Stimulated activated CD8-positive, alpha-beta memory T cell treated with anti-CD3 and anti-CD28 coated beads, Interleukin-7, amount 100 ng/mL, for 4 hours (primary cell): ENCODE measurements at regions not wholly inside any gene's neighbourhood (a gene's known extent, or its start where the extent isn't known, plus 50 kb on each side); places are given as distances from the start of the nearest gene placed in this dataset.
"Not testable (repeated sequence)": the region's sequence is repeated elsewhere in the genome, so short reads cannot be mapped to it uniquely, and the experiment has no call there.

Experiments used
- DNase-seq, 2 donors: peaks; one replicate each; pipeline ENCODE4 v3.0.0-alpha.2; 2020; ENCODE audit warnings: low read depth in 2 of 2

DNA sequence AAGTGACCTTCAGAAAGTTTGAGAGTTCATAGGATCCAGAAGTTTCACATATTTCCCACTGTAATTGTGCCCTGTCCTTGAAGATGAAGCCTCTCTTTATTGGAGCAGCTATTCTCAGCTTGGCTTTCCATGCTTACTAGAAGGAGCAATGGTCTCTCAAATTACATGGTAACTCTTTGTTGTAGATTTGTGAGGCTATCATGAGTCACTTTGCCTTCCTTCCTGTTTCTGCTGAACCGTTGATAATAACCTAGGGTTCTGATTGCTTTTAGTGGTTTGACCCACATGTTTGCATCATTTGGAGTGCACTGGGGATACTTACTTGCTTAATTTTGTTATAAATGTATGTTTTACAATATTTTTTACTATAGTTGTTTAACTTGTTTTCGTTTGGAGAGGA is 772.9 kb upstream of the SLITRK6 start:
- DNase-seq, result no peak

GRCh38 chr13:86579662-86580061 is 780.4 kb upstream of the SLITRK6 start:
- DNase-seq, result no peak

DNA sequence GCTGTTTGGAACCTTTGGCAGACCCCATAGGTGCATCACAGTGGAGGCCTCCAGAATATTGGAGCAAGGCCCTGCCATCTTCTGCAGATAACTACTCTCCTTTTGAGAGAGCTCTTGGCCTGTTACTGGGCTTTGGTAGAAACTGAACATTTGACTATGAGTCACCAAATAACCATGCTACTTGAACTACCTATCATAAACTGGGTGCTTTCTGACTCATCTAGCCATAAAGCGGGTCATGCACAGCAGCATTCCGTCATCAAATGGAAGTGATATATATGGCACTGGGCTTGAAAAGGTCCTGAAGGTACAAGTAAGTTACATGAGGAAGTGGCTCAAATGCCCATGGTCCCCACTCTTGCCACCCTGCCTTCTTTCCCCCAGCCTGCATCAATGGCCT is 782.5 kb upstream of the SLITRK6 start:
- no peak for DNase-seq

DNA sequence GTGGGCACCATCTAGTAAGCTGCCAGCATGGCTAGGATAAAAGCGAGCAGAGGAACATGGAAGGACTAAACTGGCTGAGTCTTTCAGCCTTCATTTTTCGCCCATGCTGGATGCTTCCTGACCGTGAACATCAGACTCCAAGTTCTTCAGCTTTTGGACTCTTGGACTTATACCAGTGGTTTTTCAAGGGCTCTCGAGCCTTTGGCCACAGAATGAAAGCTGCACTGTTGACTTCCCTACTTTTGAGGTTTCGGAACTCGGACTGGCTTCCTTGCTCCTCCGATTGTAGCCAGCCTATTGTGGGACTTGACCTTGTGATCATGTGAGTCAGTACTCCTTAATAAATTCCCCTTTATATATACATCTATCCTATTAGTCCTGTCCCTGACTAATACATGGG is 785.1 kb upstream of the SLITRK6 start:
- no peak for DNase-seq

GRCh38 chr13:86585835-86586234 is 786.6 kb upstream of the SLITRK6 start:
- no peak for DNase-seq

- no peak for DNase-seq
Measured at GRCh38 chr13:86591862-86592261, 792.6 kb upstream of the SLITRK6 start.

DNA sequence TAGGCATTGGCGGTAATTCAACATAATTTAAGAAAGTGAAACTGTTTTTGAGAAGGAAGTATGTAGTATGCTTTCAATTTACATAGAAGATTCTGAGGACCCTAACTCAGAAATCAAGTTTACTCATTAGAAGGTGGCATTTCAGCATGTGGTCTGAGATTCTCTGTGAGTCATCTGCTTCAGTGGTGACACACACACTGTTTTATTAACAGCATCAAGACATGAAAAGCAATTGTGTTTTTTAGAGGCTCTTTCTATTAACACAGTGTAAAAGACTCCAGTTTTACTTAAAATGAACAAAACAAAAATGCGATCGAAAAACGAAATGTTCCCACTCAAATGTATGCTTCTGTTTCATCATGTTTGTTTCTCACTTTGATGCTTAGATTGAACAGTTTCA is 802.1 kb upstream of the SLITRK6 start:
- DNase-seq, result no peak

GRCh38 chr13:86606264-86606663 is 807.0 kb upstream of the SLITRK6 start:
- DNase-seq, result no peak

- no peak for DNase-seq
Measured at GRCh38 chr13:86608701-86609100, 809.5 kb upstream of the SLITRK6 start.

DNA sequence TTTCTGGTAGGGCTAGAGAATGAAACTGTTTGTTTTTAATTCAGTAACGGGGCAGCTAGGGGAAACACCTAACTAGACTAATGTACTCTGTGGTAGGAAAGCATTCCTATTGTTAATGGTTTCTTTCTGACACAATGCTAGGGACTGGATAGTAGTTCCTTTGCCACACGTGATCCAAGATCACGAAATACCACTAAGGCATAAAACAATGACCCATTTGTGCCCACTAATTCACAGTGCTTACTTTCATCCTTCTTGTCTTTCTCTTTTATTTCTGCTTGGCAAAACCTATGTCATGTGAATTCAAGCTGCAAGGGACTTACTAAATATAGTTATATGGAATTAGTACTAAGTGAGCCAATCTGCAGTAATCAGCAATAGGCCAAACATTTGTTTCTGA is 834.1 kb upstream of the SLITRK6 start:
- DNase-seq, result no peak

DNA sequence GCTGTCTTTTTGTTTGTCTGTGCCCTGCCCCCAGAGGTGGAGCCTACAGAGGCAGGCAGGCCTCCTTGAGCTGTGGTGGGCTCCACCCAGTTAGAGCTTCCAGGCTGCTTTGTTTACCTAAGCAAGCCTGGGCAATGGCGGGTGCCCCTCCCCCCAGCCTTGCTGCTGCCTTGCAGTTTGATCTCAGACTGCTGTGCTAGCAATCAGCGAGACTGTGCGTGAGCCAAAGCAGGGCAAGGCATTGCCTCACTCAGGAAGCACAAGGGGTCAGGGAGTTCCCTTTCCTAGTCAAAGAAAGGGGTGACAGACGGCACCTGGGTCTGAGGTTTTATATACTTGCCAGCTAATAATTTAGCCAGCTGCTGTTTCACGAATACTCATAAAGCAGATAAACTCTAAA is 852.0 kb upstream of the SLITRK6 start:
- not testable (repeated sequence) for DNase-seq

DNA sequence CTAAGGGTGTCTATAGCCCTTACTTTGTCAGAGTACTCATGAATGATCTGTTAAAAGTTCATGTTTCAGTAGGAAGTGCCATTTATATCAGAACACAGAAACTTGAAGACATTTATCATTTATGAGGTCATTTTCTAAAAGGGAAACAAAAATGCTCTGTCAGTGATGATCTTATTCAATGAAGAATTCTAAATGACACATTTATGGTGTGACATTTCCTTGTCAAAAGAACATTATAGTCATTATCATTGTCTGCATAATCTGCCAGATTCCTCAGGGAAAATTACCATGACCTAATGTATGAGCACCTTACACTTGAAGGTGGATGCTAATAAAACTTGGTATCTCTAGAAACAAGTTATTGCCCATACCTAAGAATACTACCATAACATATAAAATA is 853.8 kb upstream of the SLITRK6 start:
- DNase-seq, result no peak

GRCh38 chr13:86655561-86655960 is 856.3 kb upstream of the SLITRK6 start:
- no peak for DNase-seq

DNA sequence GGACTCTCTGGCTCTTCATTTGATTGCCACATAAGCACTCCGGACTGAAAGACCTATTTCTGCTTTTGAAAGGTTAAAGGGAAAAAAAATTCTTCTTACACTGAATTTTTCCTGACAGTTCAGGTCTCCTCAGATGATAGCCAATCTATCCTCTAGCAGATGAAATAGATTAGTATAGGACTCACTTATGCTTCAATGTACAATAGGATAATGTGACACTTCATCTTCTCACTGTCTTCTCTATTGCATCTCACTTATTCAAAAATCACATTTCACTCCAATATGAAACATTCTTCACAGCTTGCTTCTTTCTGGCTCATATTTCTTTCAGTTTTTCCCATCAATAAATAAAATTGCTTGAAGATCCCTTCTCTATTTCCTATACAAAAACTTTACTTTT is 860.9 kb upstream of the SLITRK6 start:
- DNase-seq, result no peak

- DNase-seq, result no peak
Measured at GRCh38 chr13:86665842-86666241, 866.6 kb upstream of the SLITRK6 start.

- no peak for DNase-seq
Measured at GRCh38 chr13:86673931-86674431, 874.8 kb upstream of the SLITRK6 start.

DNA sequence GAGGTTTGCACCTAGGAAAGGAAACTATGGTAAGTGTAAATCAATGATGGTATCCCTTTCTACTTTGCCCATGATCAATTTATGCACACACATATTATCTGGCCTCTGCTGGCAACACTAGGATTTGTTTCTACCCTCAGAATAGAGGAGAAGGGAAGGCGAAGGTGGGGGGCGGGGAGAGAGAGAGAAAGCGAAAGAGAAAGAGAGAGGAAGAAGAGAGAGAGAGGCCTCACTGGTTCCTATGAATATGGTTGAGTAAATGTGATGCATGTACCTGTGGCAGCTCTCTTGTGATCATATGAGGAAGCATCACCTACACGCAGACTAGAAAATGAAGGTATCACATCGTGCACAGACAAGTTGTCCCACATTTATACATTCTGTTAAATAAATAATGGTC is 882.0 kb upstream of the SLITRK6 start:
- no peak for DNase-seq

GRCh38 chr13:86684402-86684801 is 885.2 kb upstream of the SLITRK6 start:
- DNase-seq, result no peak

DNA sequence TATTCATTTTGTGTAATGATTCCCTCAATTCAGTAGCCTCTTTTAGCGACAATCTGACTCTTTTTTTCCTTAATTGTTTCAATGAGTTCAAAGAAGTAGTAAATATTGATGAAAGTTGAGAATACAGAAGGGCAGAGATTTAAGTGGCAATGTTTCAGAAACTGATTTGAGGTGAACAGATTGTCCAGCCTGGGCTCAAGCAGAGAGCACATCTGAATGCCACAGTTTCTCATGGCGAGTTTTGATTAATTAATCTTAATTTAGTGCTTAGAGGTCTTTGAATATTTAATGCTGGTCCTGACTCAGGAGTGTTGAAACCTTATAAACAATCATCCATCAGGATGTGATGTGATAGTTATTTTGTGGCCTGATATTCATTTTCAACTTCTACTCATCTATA is 890.7 kb upstream of the SLITRK6 start:
- DNase-seq, result no peak

- no peak for DNase-seq
Measured at GRCh38 chr13:86692291-86692690, 893.1 kb upstream of the SLITRK6 start.

- no peak for DNase-seq
Measured at GRCh38 chr13:86710013-86710412, 910.8 kb upstream of the SLITRK6 start.

DNA sequence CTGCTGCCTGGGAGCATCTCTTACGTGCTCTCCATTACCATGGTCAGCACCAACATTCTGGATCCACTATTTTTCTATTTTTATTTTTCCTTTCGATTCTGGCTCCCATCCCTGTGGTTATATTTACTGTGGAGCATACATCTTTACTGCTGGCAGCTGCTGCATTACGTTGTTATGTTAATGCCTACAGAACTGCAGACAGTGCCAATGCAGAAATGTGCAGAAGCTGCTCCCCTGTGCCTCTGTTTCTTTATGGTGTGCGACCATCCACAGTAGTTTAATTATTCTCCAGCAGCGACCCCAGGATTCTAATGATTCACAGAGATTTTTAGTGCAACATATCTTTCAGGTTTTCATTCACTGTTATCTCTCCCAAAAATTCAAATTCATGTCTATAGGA is 911.7 kb upstream of the SLITRK6 start:
- DNase-seq, result no peak

DNA sequence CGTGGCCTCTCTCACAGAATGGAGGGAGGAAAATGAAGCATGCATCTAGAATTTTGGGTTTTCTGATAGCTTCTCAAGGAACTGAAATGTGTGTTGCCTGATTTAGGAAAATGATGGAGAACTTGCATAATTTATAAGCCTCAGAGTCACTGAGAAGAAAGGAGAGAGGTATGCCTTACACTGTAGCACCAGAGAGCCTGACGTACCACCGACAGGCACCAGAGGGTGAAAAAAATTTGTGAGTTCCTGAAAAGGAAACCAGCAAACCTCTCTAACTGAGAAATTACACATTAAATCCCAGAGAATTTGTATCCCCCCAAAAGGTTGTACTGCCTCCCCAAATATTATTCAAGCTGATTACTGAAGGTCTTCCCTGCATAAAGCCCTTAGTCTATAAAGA is 915.3 kb upstream of the SLITRK6 start:
- DNase-seq, result no peak

DNA sequence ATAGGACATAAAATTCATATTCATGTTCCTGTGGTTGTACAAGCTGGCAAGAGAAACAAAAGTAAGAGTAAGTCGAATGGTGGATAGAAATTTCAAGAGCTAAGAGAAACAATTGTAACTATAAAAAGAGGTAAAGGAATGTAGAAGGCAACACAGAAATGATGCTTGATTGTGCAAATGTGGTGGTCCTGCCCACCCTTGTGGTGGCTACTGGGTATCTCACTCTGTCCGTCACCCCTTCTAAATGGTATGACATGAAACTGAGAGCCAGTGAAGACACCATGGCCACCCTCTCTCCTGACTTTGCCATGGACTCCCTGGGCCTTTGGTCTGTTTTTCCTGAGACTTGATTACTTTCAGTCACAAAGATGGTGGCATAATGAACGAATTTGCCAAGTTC is 925.9 kb upstream of the SLITRK6 start:
- no peak for DNase-seq

- DNase-seq, result no peak
Measured at GRCh38 chr13:86729206-86729605, 930.0 kb upstream of the SLITRK6 start.
